ENCODE measurements at regions not wholly inside any gene's neighbourhood (a gene's known extent, or its start where the extent isn't known, plus 50 kb on each side); places are given as distances from the start of the nearest gene placed in this dataset.

GRCh38 chr5:66450237-66450636 lies 146.0 kb upstream of the MAST4 start:
- TF ChIP-seq, protein P1, sequence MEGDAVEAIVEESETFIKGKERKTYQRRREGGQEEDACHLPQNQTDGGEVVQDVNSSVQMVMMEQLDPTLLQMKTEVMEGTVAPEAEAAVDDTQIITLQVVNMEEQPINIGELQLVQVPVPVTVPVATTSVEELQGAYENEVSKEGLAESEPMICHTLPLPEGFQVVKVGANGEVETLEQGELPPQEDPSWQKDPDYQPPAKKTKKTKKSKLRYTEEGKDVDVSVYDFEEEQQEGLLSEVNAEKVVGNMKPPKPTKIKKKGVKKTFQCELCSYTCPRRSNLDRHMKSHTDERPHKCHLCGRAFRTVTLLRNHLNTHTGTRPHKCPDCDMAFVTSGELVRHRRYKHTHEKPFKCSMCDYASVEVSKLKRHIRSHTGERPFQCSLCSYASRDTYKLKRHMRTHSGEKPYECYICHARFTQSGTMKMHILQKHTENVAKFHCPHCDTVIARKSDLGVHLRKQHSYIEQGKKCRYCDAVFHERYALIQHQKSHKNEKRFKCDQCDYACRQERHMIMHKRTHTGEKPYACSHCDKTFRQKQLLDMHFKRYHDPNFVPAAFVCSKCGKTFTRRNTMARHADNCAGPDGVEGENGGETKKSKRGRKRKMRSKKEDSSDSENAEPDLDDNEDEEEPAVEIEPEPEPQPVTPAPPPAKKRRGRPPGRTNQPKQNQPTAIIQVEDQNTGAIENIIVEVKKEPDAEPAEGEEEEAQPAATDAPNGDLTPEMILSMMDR (IDR thresholded peaks at IDR 0.05), result no peak
- no peak for TF ChIP-seq POLR2A (IDR thresholded peaks at IDR 0.05)

All from uterus (tissue), 2 donors.